ENCODE measurements at regions not wholly inside any gene's neighbourhood (a gene's known extent, or its start where the extent isn't known, plus 50 kb on each side); places are given as distances from the start of the nearest gene placed in this dataset.

GRCh38 chr16:73321853-73322252 lies 273.9 kb upstream of the ZFHX3 start:
- Histone ChIP-seq H3K9ac (ENCODE audit: low read depth, low read length) (no peak overlapping the region), H3K36me3 (ENCODE audit: control insufficient read depth, insufficient read depth, low read length) (no peaks in the 10 kb centered on the region; the same call in 1 of the 2 replicates), H3K18ac (ENCODE audit: low read depth, low read length) (no peak overlapping the region), H3K79me1 (ENCODE audit: low read depth in 1 of 2, low read length in 2 of 2) (no peaks in the 10 kb centered on the region), H2AK9ac (replicated peaks; ENCODE audit: low read depth, low read length, poor library complexity) (no peak overlapping the region), H4K20me1 (ENCODE audit: insufficient read depth, low read length) (no peaks in the 10 kb centered on the region), H3K4me1 (ENCODE audit: control insufficient read depth, insufficient read depth, low read length) (no peaks in the 10 kb centered on the region), H3K14ac (replicated peaks; ENCODE audit: low read depth, low read length) (no peak overlapping the region), H2AFZ (replicated peaks; ENCODE audit: low read length, poor library complexity) (no peak overlapping the region), H3K56ac (ENCODE audit: extremely low read depth, insufficient read depth, low read length) (no peak overlapping the region), H4K5ac (ENCODE audit: low read depth, low read length) (no peak overlapping the region), H4K8ac (ENCODE audit: low read depth in 2 of 2, low read length in 2 of 2) (no peak overlapping the region), H3K9me3 (ENCODE audit: control insufficient read depth, insufficient read depth, low read length) (no peaks in the 10 kb centered on the region), H3K4me2 (ENCODE audit: low read depth, low read length) (no peak overlapping the region), H4K91ac (ENCODE audit: insufficient read depth, low read depth, low read length) (no peak overlapping the region), H2BK20ac (ENCODE audit: low read depth, low read length) (no peak overlapping the region), H2AK5ac (ENCODE audit: low read depth, low read length) (no peak overlapping the region), H3K27ac (ENCODE audit: insufficient read depth, low read length) (no peak overlapping the region), H3K9me1 (ENCODE audit: insufficient read depth, low read length) (no peaks in the 10 kb centered on the region), H2BK15ac (ENCODE audit: low read depth, low read length) (no peak overlapping the region), H3K27me3 (ENCODE audit: control insufficient read depth, insufficient read depth, low read length) (peaks cover 9% of the 10 kb centered on the region; the same call in 1 of the 2 replicates), H3K4ac (ENCODE audit: low read depth, low read length) (no peak overlapping the region), H2BK120ac (ENCODE audit: low read depth, low read length) (no peak overlapping the region), H2BK5ac (ENCODE audit: low read depth, low read length, poor library complexity, severe bottlenecking) (no peak overlapping the region), H3K4me3 (ENCODE audit: insufficient read depth, low read depth, low read length) (no peak overlapping the region), H3K23ac (ENCODE audit: low read depth, low read length) (no peak overlapping the region)
- dilution Hi-C loops (cut with HindIII; ENCODE audit: low sequenced_read_pairs, unreplicated experiment) (no loop called here), intact Hi-C loops (cut with micrococcal nuclease) (no loop called here), in situ Hi-C loops (cut with MboI; ENCODE audit: low sequenced_read_pairs) (no loop called here)
- no TSS peak for BruUV-seq (replicated peaks)
- 0% methylated on average over 1 of the region's 8 CpGs; no CpG with 5 or more reads in 1 of the 2 experiments for WGBS, 2 experiments (ENCODE audit: extremely low coverage in 2 of 2, insufficient read length in 1 of 2)
- ATAC-seq (ENCODE audit: low read depth) (no peak), DNase-seq (no peak)
- POLR2A ChIA-PET (ENCODE audit: unreplicated experiment) = no interaction called here
- TF ChIP-seq FOS (IDR thresholded peaks at IDR 0.05; ENCODE audit: low read depth, low read length) (no peak), BHLHE40 (IDR thresholded peaks at IDR 0.05; ENCODE audit: low read depth, low read length) (no peak), POLR2A (IDR thresholded peaks at IDR 0.05; ENCODE audit: low read depth, low read length) (no peak), MAZ (IDR thresholded peaks at IDR 0.05; ENCODE audit: borderline replicate concordance, low read depth, low read length) (no peak), RCOR1 (IDR thresholded peaks at IDR 0.05; ENCODE audit: insufficient replicate concordance, low read length) (no peak), CTCF (conservative IDR thresholded peaks at IDR 0.05; ENCODE audit: low read depth, low read length) (no peak), MAFK (IDR thresholded peaks at IDR 0.05; ENCODE audit: low read depth, low read length) (no peak), ELK1 (IDR thresholded peaks at IDR 0.05; ENCODE audit: borderline replicate concordance, low read depth, low read length) (no peak), RFX5 (IDR thresholded peaks at IDR 0.05; ENCODE audit: low read depth, low read length) (no peak), USF2 (IDR thresholded peaks at IDR 0.05; ENCODE audit: low read depth, low read length) (no peak), NFE2L2 (IDR thresholded peaks at IDR 0.05; ENCODE audit: low read depth, low read length) (no peak)
- CTCF ChIA-PET = no interaction called here
